ENCODE measurements at regions not wholly inside any gene's neighbourhood (a gene's known extent, or its start where the extent isn't known, plus 50 kb on each side); places are given as distances from the start of the nearest gene placed in this dataset.

DNA sequence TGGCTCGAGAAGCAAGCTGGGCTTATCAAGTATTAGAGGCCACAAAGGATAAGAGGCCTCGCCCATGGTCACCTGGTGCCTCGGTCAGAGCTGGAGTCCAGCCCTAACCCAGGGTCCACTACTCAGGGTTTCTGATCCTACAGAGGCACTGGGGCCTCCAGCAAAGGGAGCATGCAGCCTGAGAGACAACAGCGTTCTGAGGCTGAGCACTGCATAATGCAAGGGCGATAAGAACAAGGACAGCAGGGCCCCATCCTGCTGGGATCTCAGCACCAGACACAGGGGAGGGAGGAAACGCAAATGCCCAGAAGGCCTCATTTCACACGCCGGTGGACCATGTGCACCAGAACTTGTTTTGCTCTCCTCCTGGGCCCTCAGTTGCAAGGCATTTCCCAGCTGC is 63.0 kb downstream of the C5orf15 start:
- in situ Hi-C loops (cut with HindIII; ENCODE audit: low pct_unique_long_range_greater_than_20kb, low sequenced_read_pairs), result no loop called here
- DNase-seq (ENCODE audit: low read depth), result no peak

DNA sequence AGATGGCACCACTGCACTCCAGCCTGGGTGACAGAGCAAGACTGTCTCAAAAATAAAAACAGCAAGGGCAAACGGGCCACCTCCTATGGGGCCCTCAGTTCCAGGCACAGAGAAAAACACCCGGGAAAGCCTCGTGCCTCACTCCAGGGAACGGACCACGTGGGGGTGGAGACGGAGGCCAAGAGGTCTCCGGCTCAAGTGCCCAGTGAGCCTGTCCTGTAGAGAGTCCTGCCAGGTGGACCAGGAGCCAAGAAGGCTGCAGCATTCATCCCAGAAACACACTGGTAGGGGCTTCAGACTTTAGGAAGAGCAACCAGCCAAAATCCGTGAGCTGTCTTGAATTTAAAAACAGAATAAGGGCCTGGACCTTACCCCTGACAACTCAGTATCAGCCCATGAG is 63.8 kb downstream of the C5orf15 start:
- in situ Hi-C loops (cut with HindIII; ENCODE audit: low pct_unique_long_range_greater_than_20kb, low sequenced_read_pairs), result no loop called here
- no peak for DNase-seq (ENCODE audit: low read depth)

DNA sequence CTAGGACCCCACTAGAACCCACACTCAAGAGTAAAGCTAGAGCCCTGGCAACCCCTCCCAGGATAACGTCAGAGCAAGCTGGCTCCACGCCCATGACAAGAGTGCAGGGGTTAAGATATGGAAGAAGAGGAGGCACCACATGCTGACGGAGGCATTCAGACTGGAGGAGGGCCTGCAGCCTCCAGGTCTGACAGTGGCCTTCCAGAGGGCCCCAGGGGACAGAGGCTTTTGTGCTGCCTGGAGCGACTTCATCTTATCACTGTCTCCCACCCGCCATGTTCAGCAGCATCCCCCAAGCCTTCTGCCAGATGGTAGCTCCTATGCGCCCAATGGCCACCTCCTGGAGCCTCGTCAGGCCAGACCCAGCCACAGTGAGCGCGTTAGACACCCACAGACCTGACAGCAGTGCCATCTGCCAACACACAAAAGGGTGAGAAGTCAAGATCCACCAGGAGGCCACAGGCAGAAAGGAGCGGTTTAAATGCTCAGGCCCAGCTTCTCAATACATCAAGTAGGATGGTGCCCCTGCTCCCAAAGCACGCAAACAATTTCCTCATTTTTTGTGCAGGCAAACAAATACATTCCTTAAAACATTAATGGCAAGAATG is 65.8 kb downstream of the C5orf15 start:
- DNase-seq (ENCODE audit: low read depth), result no peak
- in situ Hi-C loops (cut with HindIII; ENCODE audit: low pct_unique_long_range_greater_than_20kb, low sequenced_read_pairs), result no loop called here

DNA sequence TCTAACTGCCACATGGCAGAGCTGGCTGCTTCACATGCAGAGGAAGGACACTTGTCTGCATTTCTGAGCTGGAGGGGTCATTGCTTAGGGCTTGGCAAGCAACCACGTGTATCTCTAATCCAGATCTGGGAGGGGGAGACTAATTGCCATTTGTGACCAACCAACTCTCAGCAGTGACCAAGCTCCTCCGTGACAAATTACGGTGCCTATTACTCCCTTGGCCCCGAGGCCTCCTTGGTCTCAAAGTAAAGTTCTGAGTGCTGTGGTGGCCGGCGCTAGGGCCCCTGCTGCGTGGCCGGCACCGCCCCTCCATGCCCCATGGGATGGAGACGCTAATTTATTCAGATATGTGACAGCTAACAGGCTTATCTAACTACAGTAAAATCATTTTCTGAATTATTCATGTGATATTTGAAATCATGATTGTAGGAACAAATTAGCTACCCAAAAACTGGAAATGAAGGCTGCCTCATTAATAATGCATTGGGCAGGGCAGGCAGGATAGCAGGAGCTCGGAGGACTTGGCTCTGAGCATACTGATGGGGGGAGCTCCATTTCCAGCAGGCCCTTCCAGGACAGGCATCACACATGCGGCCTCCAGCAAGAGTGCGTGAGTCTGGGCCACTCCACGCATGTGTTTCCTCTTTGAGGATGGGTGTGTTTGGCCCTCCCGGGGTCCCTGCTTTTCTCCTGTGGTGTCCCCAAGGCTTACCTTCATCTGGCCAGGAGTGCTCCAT is 67.7 kb downstream of the C5orf15 start:
- DNase-seq (ENCODE audit: low read depth), result no peak
- in situ Hi-C loops (cut with HindIII; ENCODE audit: low pct_unique_long_range_greater_than_20kb, low sequenced_read_pairs), result no loop called here

DNA sequence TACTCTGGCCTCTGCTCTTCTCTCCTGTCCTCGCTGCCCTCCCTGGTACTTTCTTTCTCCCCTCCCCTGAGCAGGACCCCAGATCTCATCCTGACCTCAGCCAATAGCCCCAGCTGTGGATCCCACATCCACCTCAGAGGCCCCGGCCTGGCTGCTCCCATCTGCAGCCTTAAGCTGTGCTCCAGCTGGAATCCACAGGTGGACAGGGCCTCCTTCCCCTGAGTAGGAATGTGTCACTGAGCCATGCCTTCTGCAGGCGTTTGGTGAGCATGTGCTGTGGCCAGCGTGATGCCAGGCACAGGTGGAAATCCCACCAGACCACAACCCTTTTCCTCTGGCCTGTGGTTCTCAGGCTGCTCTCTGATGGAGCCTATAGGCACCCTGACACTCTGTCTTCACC is 68.9 kb downstream of the C5orf15 start:
- in situ Hi-C loops (cut with HindIII; ENCODE audit: low pct_unique_long_range_greater_than_20kb, low sequenced_read_pairs), result no loop called here

DNA sequence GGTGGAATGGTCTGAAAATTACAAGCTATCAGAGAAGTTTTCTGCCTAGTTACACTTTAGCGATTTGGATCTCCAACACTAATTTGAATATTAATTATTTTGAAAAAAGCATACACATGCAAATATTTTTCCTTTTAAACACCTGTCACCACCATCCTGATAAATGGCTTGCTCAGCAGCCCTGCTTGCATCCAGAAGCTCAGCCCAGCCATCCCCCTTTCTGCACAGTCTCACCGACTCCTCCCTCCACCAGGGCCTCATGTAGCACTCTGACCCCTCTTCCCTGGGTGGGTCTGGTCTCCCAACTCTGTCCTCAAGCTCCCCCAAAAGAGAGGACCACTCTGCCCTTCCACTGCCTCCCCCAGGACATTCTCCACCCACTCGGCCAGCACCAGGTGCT is 70.0 kb downstream of the C5orf15 start:
- no peak for DNase-seq (ENCODE audit: low read depth)
- in situ Hi-C loops (cut with HindIII; ENCODE audit: low pct_unique_long_range_greater_than_20kb, low sequenced_read_pairs), result no loop called here

More for the DNA sequence above, 68.9 kb downstream of the C5orf15 start:
- no peak for DNase-seq (ENCODE audit: low read depth)

DNA sequence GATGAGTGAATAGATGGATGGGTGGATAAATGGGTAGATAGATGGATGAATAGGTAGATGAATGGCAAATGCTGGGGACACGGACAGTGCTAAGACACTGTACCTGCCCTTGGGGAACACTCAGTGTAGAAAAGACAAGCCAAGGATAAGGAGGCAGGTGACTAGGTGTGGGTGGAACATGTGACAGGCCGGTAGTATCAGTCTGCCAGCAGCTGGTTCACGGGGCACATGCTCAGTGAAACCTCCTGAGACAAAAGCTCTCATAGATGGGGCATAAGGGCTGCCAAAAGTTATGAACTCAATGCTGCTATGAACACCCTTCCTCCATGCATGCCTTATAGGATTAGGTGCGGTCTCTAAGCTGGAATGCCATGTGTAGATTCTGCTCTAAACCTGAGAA is 71.0 kb downstream of the C5orf15 start:
- in situ Hi-C loops (cut with HindIII; ENCODE audit: low pct_unique_long_range_greater_than_20kb, low sequenced_read_pairs), result no loop called here

DNA sequence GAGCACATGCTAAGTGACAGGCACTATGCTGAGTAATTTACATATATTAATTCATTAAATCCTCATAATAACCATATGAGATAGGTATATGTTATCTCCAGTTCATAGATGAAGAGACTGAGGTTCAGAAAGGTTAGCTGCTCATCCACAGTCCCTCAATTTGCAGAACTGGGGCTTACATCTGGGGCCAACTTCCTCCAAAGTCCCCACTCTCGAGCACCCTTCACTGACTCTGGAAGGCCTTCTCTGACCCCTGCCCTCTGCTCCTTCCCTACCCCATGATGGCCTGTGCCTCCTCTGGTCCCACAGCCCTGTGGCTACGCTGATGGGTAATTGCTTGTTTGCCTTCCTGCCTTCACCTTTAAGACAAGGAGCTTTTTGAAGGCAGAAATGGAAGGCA is 71.6 kb downstream of the C5orf15 start:
- DNase-seq (ENCODE audit: low read depth), result no peak

More for the DNA sequence above, 71.0 kb downstream of the C5orf15 start:
- no peak for DNase-seq (ENCODE audit: low read depth)

DNA sequence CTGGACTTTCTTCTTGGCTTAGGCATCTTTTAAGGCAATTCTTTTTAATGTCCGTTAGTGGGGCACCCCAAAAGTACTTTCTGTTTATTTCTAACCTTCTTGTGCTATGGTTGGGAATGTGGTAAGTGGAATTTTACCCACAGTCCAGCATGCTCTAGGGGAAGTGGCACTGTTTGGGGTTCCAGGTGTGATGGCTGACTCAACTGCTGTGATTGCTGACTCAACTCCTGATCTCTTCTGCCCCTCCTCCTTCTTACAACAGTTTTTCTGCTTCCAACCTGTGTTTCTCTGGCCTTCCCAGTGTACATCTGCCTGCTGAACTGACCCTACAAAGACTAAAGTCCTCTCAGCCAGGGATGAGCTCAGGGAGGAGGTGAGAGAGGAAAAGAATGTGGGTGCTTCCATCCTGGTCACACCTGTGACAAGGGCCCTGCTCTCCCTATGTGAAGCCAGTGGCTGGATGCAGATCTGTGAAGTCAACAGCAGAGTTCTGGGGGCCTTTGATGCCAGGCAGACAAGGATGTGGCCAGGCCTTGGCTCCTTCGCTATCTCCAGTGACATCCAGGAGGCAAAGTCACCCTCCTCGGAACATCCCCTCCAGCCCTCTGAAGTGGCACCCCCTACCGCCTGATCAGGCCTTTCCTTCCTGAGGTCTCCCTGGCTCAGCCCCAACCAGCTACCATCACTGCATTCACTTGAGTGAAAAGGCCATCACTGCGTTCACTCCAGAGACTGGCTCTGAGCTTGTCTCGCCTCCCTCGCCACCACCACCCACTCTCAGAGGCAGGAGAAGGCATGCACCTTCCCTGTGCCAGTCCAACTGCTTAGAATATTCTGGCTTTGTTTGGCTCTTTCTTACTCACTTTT is 72.2 kb downstream of the C5orf15 start:
- DNase-seq (ENCODE audit: low read depth), result no peak
- in situ Hi-C loops (cut with HindIII; ENCODE audit: low pct_unique_long_range_greater_than_20kb, low sequenced_read_pairs), result no loop called here

More for the DNA sequence above, 71.6 kb downstream of the C5orf15 start:
- in situ Hi-C loops (cut with HindIII; ENCODE audit: low pct_unique_long_range_greater_than_20kb, low sequenced_read_pairs), result no loop called here

DNA sequence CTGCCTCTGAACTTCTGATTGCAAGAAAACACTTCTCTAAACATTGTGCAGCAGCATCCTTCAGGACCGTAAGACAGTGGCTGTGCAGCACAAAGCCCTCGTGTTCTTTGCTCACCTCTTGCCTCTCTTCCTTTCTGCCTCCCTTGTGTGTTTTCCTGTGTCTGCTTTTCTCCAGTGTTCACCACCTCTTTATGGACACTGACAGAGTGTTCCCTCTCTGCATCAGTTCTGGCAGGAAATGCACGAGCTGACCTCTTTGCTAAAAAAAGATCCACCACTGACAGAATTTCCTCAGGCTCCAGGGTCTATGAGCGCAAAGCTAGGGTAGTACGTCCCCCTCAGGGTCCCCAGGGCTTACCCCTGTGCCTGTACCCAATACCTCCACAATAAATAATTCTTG is 74.3 kb downstream of the C5orf15 start:
- in situ Hi-C loops (cut with HindIII; ENCODE audit: low pct_unique_long_range_greater_than_20kb, low sequenced_read_pairs), result no loop called here
- DNase-seq (ENCODE audit: low read depth), result no peak

DNA sequence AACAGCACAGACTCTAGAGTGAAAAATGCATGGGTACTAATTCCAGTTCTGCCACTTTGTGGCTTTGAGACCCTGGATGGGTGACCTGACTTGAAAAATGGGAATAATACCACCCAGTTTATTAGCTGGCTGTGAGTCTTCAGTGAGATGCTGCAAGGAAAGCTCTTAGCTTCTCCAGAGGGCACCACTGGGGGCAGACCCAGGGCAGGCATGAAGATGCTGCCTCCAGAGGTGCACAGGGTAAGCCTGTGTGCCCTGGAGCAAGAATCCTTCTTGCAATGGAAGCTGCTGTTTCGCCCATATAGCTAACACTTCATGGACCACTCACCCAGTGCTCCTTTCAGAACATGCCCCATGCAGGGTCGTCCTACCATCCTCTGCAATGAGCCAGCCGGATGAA is 75.7 kb downstream of the C5orf15 start:
- in situ Hi-C loops (cut with HindIII; ENCODE audit: low pct_unique_long_range_greater_than_20kb, low sequenced_read_pairs), result no loop called here
- no peak for DNase-seq (ENCODE audit: low read depth)

DNA sequence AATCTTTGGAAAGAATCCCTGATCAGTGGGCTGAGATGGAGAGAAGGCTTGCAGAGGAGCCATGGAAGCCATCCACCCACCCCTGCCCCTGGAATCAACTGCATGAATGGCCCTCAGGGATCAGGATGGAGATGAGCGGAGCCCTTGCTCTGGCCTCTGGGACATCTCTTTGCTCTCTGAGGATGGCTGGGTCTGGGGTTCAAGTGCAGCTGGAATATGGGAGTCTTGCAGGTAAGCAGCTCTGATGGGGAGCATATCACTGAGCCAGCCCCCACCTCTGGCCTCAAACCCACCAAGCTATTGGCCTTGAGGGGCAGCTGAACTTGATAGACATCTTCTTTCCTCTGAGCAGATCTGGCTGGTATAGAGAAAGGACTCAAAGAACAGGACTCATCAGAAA is 76.1 kb downstream of the C5orf15 start:
- no peak for DNase-seq (ENCODE audit: low read depth)
- in situ Hi-C loops (cut with HindIII; ENCODE audit: low pct_unique_long_range_greater_than_20kb, low sequenced_read_pairs), result no loop called here

DNA sequence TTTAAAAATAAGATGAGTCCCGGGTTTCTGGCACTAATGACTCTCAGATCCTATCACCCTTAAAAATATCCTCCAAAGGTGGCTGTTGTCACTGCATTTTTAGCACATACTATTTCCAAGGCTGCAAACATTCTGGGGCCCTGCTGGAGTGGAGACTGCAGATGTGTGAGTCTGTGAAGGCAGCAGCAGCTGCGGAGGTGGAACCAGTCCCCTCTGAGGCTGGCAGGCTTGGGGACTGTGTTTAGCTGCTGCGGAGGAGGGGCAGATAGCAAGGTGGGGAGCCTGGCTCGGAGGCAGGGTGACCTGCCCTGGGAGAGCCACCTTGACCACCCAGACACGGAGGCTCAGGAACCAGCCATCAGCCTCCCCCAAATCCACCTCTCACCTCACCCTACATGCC is 77.0 kb downstream of the C5orf15 start:
- in situ Hi-C loops (cut with HindIII; ENCODE audit: low pct_unique_long_range_greater_than_20kb, low sequenced_read_pairs), result no loop called here
- no peak for DNase-seq (ENCODE audit: low read depth)

DNA sequence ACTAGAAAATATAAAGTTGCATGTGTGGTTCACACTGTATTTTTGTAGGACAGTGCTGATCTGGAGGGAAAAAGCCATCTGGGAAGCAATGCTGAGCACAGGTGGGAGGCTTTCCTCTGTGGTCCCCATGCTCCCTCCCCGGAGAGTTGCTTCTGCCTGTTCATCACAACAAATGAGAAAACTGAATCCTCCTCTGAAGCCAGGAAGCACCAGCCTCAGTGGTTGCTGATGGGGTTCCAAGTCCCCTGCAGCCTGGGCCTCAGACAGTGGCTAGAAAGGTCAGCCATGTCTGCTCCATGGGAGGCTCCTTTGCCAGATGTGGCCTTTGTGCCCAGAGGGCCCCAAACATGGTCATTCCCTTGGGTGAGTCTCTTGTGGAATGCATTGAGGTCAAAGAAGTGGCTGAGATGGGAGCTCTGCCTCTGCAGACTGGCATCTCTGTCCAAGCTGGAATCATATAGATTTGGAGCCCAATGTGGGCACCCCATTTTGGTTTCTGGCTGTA is 77.6 kb downstream of the C5orf15 start:
- in situ Hi-C loops (cut with HindIII; ENCODE audit: low pct_unique_long_range_greater_than_20kb, low sequenced_read_pairs), result no loop called here
- no peak for DNase-seq (ENCODE audit: low read depth)

DNA sequence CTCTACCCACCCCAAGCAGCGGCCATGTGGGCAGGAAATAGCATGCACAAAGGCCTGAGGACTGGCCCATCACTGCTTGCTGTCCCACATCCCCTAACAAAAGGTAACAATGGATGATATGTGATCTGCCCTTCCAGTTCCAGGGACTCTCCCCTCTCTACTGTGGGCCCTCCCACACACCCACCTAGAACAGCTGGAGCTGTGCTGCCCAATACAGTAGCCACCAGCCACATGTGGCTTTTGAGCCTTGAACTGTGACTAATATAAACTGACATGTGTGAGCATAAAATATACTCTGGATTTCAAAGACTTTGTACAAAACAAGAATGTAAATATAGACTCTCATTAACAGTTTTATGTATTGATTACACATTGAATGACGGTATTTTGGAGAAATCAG is 78.1 kb downstream of the C5orf15 start:
- no peak for DNase-seq (ENCODE audit: low read depth)
- in situ Hi-C loops (cut with HindIII; ENCODE audit: low pct_unique_long_range_greater_than_20kb, low sequenced_read_pairs), result no loop called here

DNA sequence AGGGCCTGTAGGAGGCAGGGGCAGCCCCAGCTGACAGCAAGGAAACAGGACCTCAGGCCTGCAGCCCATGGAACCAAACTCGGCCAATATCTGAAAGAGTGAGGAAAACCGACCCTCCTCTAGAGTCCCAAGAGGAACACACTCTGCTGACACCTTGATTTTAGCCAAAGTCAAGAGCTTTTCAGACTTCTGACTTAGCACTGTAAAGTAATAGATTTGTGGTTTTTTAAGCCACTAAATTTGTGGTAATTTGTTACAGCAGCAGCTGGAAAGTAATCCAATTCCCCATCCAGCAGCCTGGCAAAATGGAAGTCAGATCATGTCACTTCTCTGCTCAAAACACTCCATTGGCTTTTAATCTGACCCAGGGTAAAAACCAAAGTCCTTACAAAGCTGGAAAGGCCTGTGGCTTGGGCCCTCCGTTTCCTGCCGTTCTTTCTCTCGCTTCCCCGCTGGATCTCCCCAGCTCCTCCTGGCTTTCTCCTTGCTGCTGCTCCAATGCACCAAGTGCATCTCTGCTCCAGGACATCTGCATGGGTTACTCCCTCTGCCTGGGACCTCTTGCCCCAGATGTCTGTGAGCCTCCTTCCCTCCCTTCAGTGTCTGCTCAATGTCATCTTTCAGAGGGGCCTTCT is 79.0 kb downstream of the C5orf15 start:
- in situ Hi-C loops (cut with HindIII; ENCODE audit: low pct_unique_long_range_greater_than_20kb, low sequenced_read_pairs), result no loop called here
- no peak for DNase-seq (ENCODE audit: low read depth)

DNA sequence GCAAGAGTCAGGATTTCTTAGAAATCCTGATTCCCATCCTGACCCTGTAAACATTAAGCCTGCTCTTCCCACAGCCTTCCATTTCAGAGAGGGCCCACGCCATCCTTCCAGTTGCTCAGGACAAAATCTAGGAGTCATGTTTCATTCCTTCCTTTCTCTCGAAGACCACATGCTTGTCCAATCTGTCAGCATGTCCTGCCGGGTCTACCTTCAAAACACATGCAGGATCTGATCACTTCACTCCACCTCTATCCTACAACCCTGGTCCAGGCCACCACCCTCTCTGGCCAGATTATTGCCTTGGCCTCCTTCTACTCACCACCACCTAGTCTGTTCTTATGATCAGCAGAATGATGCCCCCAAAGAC is 79.8 kb downstream of the C5orf15 start:
- no peak for DNase-seq (ENCODE audit: low read depth)
- in situ Hi-C loops (cut with HindIII; ENCODE audit: low pct_unique_long_range_greater_than_20kb, low sequenced_read_pairs), result no loop called here

DNA sequence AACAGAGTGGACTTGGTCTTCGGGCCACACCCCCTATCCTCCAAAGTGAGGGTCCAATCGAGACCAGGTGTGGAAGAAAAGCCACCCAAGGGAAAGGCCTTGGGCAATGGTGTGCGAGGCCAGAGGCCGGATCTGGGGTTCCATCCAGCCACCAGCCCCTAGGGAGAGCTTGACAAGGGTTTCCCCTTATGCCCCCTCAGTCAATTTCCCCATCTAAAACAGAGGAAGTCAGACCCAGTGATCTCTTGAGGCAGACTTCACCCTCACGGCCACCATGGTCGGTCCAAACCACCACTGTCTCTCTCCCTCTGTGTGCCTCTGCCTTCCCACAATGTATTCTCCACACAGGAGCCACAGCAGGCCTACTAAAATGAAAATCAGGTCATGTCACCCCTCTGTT is 82.9 kb downstream of the C5orf15 start:
- in situ Hi-C loops (cut with HindIII; ENCODE audit: low pct_unique_long_range_greater_than_20kb, low sequenced_read_pairs), result no loop called here
- no peak for DNase-seq (ENCODE audit: low read depth)

All from Caki2 (cell line).